ENCODE measurements at regions not wholly inside any gene's neighbourhood (a gene's known extent, or its start where the extent isn't known, plus 50 kb on each side); places are given as distances from the start of the nearest gene placed in this dataset.

- Histone ChIP-seq H3K9me2 (ENCODE audit: insufficient read depth) (no peaks in the 10 kb centered on the region), H3K36me3 (ENCODE audit: control insufficient read depth in 1 of 2, insufficient read depth in 2 of 2, low read length in 2 of 2) (no peaks in the 10 kb centered on the region), H2AFZ (ENCODE audit: low read depth, low read length, poor library complexity, severe bottlenecking) (no peak overlapping the region), H3K27me3 (ENCODE audit: insufficient read depth, low read length) (no peaks in the 10 kb centered on the region), H3K9ac (ENCODE audit: low read length) (no peak overlapping the region), H3K4me1 (ENCODE audit: control insufficient read depth in 1 of 2, insufficient read depth in 2 of 2, low read length in 2 of 2) (no peaks in the 10 kb centered on the region), H3K9me3 (ENCODE audit: control insufficient read depth in 1 of 2, insufficient read depth in 1 of 2, low read depth in 1 of 2, low read length in 2 of 2) (no peaks in the 10 kb centered on the region), H3K4me3 (replicated peaks in 1 of 2; ENCODE audit: low read depth in 1 of 2, low read length in 2 of 2) (no peak overlapping the region), H4K20me1 (ENCODE audit: insufficient read depth) (no peaks in the 10 kb centered on the region), H3K27ac (ENCODE audit: low read depth, low read length) (no peak overlapping the region), H3K79me2 (ENCODE audit: insufficient read depth, low read length) (no peaks in the 10 kb centered on the region), H3K4me2 (ENCODE audit: low read length) (no peak overlapping the region)
- POLR2A ChIA-PET = no interaction called here
- no TSS peak for BruUV-seq (replicated peaks)
- intact Hi-C loops (cut with micrococcal nuclease) = no loop called here
- CTCF ChIA-PET = no interaction called here
- RAD21 ChIA-PET (ENCODE audit: low non-redundant PET in 1 of 2, low total read pairs in 2 of 2, uncharacterized antibody in 2 of 2, unreplicated experiment in 2 of 2) = no interaction called here
- no peak for TF ChIP-seq CEBPB (IDR thresholded peaks at IDR 0.05; ENCODE audit: low read depth)
- no peak for TF ChIP-seq ATF3 (IDR thresholded peaks at IDR 0.05)
- no peak for TF ChIP-seq SP1 (IDR thresholded peaks at IDR 0.05; ENCODE audit: low read depth)
- TF ChIP-seq FOSL1 (IDR thresholded peaks at IDR 0.05; ENCODE audit: low read depth) = no peak
- no peak for TF ChIP-seq REST (IDR thresholded peaks at IDR 0.05; ENCODE audit: low read depth)
- no peak for TF ChIP-seq YY1 (IDR thresholded peaks at IDR 0.05; ENCODE audit: extremely low read depth, insufficient replicate concordance, low read depth, low read length)
- no peak for TF ChIP-seq ZNF274 (IDR thresholded peaks at IDR 0.05; ENCODE audit: low read depth, low read length)
- no peak for TF ChIP-seq POLR2A (IDR thresholded peaks at IDR 0.05; ENCODE audit: borderline replicate concordance, extremely low read depth, insufficient read depth, insufficient read length)
- TF ChIP-seq SRF (IDR thresholded peaks at IDR 0.05; ENCODE audit: low read depth) = no peak
- no peak for TF ChIP-seq EZH2 (IDR thresholded peaks at IDR 0.05)
- ATAC-seq = no peak
- DNase-seq (ENCODE audit: low read depth, low spot score) = no peak
These were observed 555.6 kb downstream of the CD83 start for GRCh38 chr6:14673201-14673600.

Measured in HCT116 (cell line).